NCI-H146 (cell line): ENCODE measurements at regions not wholly inside any gene's neighbourhood (a gene's known extent, or its start where the extent isn't known, plus 50 kb on each side); places are given as distances from the start of the nearest gene placed in this dataset.
"Not testable (repeated sequence)": the region's sequence is repeated elsewhere in the genome, so short reads cannot be mapped to it uniquely, and the experiment has no call there.

Experiments used
- DNase-seq: peaks from one replicate; lab custom pipeline; 2025; lab: John Stamatoyannopoulos, UW

GRCh38 chr9:118651511-118651910, 717.7 kb downstream of the BRINP1 start:
- DNase-seq = no peak

GRCh38 chr9:118652258-118652657, 717.0 kb downstream of the BRINP1 start:
- DNase-seq = no peak

GRCh38 chr9:118652912-118653311, 716.3 kb downstream of the BRINP1 start:
- no peak for DNase-seq

GRCh38 chr9:118659011-118659410, 710.2 kb downstream of the BRINP1 start:
- no peak for DNase-seq

- no peak for DNase-seq
These were observed 703.9 kb downstream of the BRINP1 start for GRCh38 chr9:118665226-118665919.

GRCh38 chr9:118670011-118670953, 699.0 kb downstream of the BRINP1 start:
- no peak for DNase-seq

- DNase-seq = no peak
These were observed 694.3 kb downstream of the BRINP1 start for GRCh38 chr9:118674942-118675341.

- DNase-seq = not testable (repeated sequence)
These were observed 691.1 kb downstream of the BRINP1 start for GRCh38 chr9:118677936-118678653.

- DNase-seq = no peak
These were observed 682.3 kb downstream of the BRINP1 start for GRCh38 chr9:118686959-118687358.

- no peak for DNase-seq
These were observed 680.0 kb downstream of the BRINP1 start for GRCh38 chr9:118689280-118689679.

- DNase-seq = no peak
These were observed 676.6 kb downstream of the BRINP1 start for GRCh38 chr9:118692613-118693012.

GRCh38 chr9:118693645-118694044, 675.6 kb downstream of the BRINP1 start:
- no peak for DNase-seq

- DNase-seq = not testable (repeated sequence)
These were observed 674.0 kb downstream of the BRINP1 start for GRCh38 chr9:118695249-118695648.

- no peak for DNase-seq
These were observed 667.2 kb downstream of the BRINP1 start for GRCh38 chr9:118701985-118702384.

GRCh38 chr9:118711843-118712242, 657.4 kb downstream of the BRINP1 start:
- no peak for DNase-seq

- no peak for DNase-seq
These were observed 648.0 kb downstream of the BRINP1 start for GRCh38 chr9:118721276-118721675.

GRCh38 chr9:118721923-118722322, 647.3 kb downstream of the BRINP1 start:
- DNase-seq = no peak

- DNase-seq = no peak
These were observed 639.3 kb downstream of the BRINP1 start for GRCh38 chr9:118729981-118730380.

- DNase-seq = no peak
These were observed 636.2 kb downstream of the BRINP1 start for GRCh38 chr9:118732998-118733397.

- DNase-seq = no peak
These were observed 634.5 kb downstream of the BRINP1 start for GRCh38 chr9:118734696-118735095.

GRCh38 chr9:118736406-118736805, 632.8 kb downstream of the BRINP1 start:
- DNase-seq = no peak

GRCh38 chr9:118751077-118751847, 618.0 kb downstream of the BRINP1 start:
- no peak for DNase-seq
